Astrocyte (in vitro differentiated cells and primary cell): ENCODE measurements at regions not wholly inside any gene's neighbourhood (a gene's known extent, or its start where the extent isn't known, plus 50 kb on each side); places are given as distances from the start of the nearest gene placed in this dataset.

Experiments
- CTCF ChIP-seq: IDR thresholded peaks from 2 replicates; pipeline ENCODE4 v1.5.1; 2011; ENCODE audit warnings: low read depth, mild to moderate bottlenecking, inconsistent platforms, low read length, moderate library complexity; ENCODE audit not compliant: insufficient read depth
- EZH2 ChIP-seq: IDR thresholded peaks from 2 replicates; pipeline ENCODE4 v1.6.1; 2012; ENCODE audit warnings: mild to moderate bottlenecking, low read length, inconsistent platforms; ENCODE audit not compliant: insufficient read depth

DNA sequence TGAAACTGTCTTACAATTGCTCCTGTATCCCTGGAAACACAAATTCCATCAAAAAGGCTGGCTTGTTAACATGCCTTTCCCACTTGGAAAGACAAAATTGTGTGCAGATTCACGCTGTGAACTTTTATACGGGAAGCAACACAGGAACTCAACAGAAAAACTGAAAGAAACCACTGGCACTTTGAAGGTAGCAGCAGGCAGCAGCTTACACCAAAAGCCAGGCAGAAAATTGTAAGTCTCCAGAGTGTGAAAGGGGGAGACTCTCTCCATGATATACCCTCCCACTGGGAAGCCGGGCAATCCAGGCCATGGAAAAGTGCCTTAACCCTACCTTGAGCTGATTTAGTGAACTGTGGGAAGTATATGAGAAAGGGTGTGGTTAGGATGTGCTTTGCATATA is 943.7 kb downstream of the CDH18 start:
- TF ChIP-seq CTCF, result no peak
- no peak for TF ChIP-seq EZH2
